ENCODE measurements at regions not wholly inside any gene's neighbourhood (a gene's known extent, or its start where the extent isn't known, plus 50 kb on each side); places are given as distances from the start of the nearest gene placed in this dataset.
"Not testable (repeated sequence)": the region's sequence is repeated elsewhere in the genome, so short reads cannot be mapped to it uniquely, and the experiment has no call there.

GRCh38 chr10:22087402-22087738 lies 83.8 kb upstream of the DNAJC1 start:
- DNase-seq (ENCODE audit: extremely low spot score, insufficient read length, low read depth) (no peak), FAIRE-seq (no peak)

GRCh38 chr10:22086730-22087401 lies 83.3 kb upstream of the DNAJC1 start:
- no peak for FAIRE-seq
- no peak for DNase-seq (ENCODE audit: extremely low spot score, insufficient read length, low read depth)

GRCh38 chr10:22079921-22080320 lies 76.4 kb upstream of the DNAJC1 start:
- FAIRE-seq; DNase-seq (ENCODE audit: extremely low spot score, insufficient read length, low read depth): not testable (repeated sequence)

- DNase-seq (ENCODE audit: extremely low spot score, insufficient read length, low read depth) (no peak), FAIRE-seq (no peak)
Observed at GRCh38 chr10:22071332-22071731, 67.8 kb upstream of the DNAJC1 start.

- no peak for DNase-seq (ENCODE audit: extremely low spot score, insufficient read length, low read depth)
- no peak for FAIRE-seq
Observed at GRCh38 chr10:22067091-22067490, 63.6 kb upstream of the DNAJC1 start.

- DNase-seq (ENCODE audit: extremely low spot score, insufficient read length, low read depth); FAIRE-seq: not testable (repeated sequence)
Observed at GRCh38 chr10:22060984-22061383, 57.5 kb upstream of the DNAJC1 start.

GRCh38 chr10:22058201-22058600 lies 54.7 kb upstream of the DNAJC1 start:
- FAIRE-seq (no peak), DNase-seq (ENCODE audit: extremely low spot score, insufficient read length, low read depth) (no peak)

GRCh38 chr10:22054961-22055360 lies 51.4 kb upstream of the DNAJC1 start:
- no peak for DNase-seq (ENCODE audit: extremely low spot score, insufficient read length, low read depth)

More at GRCh38 chr10:22054961-22055360, 51.4 kb upstream of the DNAJC1 start:
- no peak for FAIRE-seq

All from GM18507 (cell line).